Stimulated activated naive B cell treated with anti-CD40 and anti-IgM and Interleukin-4, amounts not matched to agents 10 μg/mL and 1 μg/mL and 100 μg/mL, for 72 hours (primary cell): ENCODE measurements at regions not wholly inside any gene's neighbourhood (a gene's known extent, or its start where the extent isn't known, plus 50 kb on each side); places are given as distances from the start of the nearest gene placed in this dataset.
"Not testable (repeated sequence)": the region's sequence is repeated elsewhere in the genome, so short reads cannot be mapped to it uniquely, and the experiment has no call there.

Experiments
- ATAC-seq, 2 donors: fragments of 150-1000 bp; cut with Tn5 transposase; replicated peaks; 2 replicates each; pipeline ENCODE4 v1.10.0; 2021; ENCODE audit warnings: moderate library complexity in 1 of 2
- DNase-seq: peaks from one replicate; pipeline ENCODE4 v3.0.0; 2021
- H3K27ac Mint-ChIP-seq: one replicate; pipeline ENCODE4 v1.8.0; 2022; ENCODE audit warnings: mild to moderate bottlenecking, mixed read lengths
- H3K27me3 Mint-ChIP-seq, 2 donors: one replicate each; pipeline ENCODE4 v1.8.0; 2022; ENCODE audit warnings: mixed read lengths in 2 of 2
- H3K36me3 Mint-ChIP-seq, 2 donors: one replicate each; pipeline ENCODE4 v1.8.0; 2022; ENCODE audit warnings: mixed read lengths in 2 of 2, mild to moderate bottlenecking in 1 of 2
- H3K4me1 Mint-ChIP-seq, 2 donors: one replicate each; pipeline ENCODE4 v1.8.0; 2022; ENCODE audit warnings: mixed read lengths in 2 of 2, mild to moderate bottlenecking in 1 of 2
- H3K4me3 Mint-ChIP-seq, 2 donors: one replicate each; pipeline ENCODE4 v1.8.0; 2022; ENCODE audit warnings: mild to moderate bottlenecking in 2 of 2, mixed read lengths in 2 of 2, moderate library complexity in 1 of 2
- H3K9me3 Mint-ChIP-seq, 2 donors: one replicate each; pipeline ENCODE4 v1.8.0; 2022; ENCODE audit warnings: mixed read lengths in 2 of 2, mild to moderate bottlenecking in 1 of 2

DNA sequence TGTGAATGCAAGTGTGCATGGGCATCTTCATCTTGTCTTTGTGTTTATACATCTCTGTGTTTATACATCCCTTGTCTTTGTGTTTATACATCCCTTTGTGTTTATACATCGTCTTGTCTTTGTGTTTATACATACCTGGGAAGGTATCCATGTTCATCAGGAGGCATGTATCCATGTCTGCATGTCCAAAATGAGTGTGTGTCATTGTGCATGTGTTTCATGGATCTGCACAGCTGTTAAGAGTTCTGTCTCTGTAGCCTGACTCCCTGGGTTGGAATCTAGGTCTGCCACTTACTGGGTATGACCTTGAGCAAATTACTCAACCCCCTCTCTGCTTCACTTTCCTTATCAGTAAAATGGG, 50.1 kb upstream of the SIRPA start:
- Mint-ChIP-seq H3K4me3 (no peak overlapping the region), H3K27ac (peak overlapping the region; percentile 33), H3K9me3 (peaks cover 11 to 15% of the 10 kb centered on the region in 2 donors), H3K27me3 (peaks cover 0 to 7% of the 10 kb centered on the region in 2 donors), H3K4me1 (peaks cover 68 to 81% of the 10 kb centered on the region in 2 donors), H3K36me3 (peaks cover 15 to 16% of the 10 kb centered on the region in 2 donors)
- DNase-seq (no peak), ATAC-seq (peak; percentile 5 to 8)

- peaks cover 3 to 11% of the 10 kb centered on the region in 2 donors for H3K27me3 Mint-ChIP-seq
- H3K4me3 Mint-ChIP-seq, result peak overlapping the region; percentile 8 to 48
- H3K36me3 Mint-ChIP-seq, result peaks cover 16 to 17% of the 10 kb centered on the region in 2 donors
- peak overlapping the region; percentile 56 for H3K27ac Mint-ChIP-seq
- H3K4me1 Mint-ChIP-seq, result peaks cover 68 to 82% of the 10 kb centered on the region in 2 donors
- peak; percentile 86 for DNase-seq
- ATAC-seq, result peak; percentile 97 to 99
- H3K9me3 Mint-ChIP-seq, result peaks cover 11 to 15% of the 10 kb centered on the region in 2 donors
These were observed 50.7 kb upstream of the SIRPA start for GRCh38 chr20:1844325-1845162.

DNA sequence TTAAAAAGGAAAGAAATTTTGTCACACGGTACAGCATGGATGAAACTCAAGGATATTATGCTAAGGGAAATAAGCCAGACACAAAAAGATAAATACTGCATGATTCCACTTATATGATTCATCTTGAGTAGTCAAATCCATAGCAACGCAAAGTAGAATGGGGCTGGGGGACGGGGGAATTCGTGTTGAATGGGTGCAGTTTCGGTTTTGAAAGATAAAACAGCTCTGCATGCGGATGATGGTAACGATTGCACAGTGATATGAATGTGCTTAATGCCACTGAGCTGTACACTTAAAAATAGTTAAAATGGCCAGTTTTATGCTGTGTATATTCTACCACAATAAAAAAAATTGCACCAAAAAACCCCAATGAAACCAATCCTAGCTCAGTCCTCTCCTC, 52.9 kb upstream of the SIRPA start:
- DNase-seq (no peak), ATAC-seq (no peak)
- peaks cover 9 to 10% of the 10 kb centered on the region in 2 donors for H3K36me3 Mint-ChIP-seq

DNA sequence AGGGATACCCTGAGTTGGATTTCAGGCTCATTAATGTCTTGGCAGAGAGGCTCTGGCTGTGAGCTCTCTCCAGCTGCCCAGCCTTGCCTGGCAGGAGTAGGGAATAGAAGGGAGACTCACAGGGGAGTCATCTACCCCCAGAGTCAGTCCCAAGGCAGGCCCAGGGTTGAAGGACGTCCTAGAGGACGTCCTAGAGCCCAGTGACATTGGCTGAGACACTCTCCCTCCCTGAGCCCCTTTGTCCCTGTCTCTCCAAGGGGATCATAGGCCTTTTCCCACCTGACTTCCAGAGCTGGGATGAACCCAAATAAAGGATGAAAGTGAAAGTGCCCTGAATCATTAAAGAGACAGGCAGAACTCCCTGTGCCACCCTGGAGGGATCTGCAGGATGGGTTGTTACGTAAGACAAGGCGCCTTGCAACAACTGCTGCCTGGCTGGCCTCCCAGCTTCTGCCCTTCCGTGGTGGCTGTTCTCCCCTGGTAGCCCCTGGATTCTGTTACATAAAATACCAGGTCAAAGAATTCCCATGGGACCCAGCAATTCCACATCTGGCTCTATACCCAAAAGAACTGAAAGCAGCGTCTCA, 53.6 kb upstream of the SIRPA start:
- Mint-ChIP-seq H3K4me3 (no peak overlapping the region), H3K36me3 (peaks cover 6% of the 10 kb centered on the region in 2 donors), H3K4me1 (peaks cover 50 to 59% of the 10 kb centered on the region in 2 donors), H3K27ac (no peak overlapping the region), H3K27me3 (peaks cover 14 to 24% of the 10 kb centered on the region in 2 donors), H3K9me3 (peaks cover 2 to 6% of the 10 kb centered on the region in 2 donors)
- ATAC-seq (no peak), DNase-seq (no peak)

More for the DNA sequence above, 52.9 kb upstream of the SIRPA start:
- Mint-ChIP-seq H3K4me3 (no peak overlapping the region), H3K27me3 (peaks cover 10 to 20% of the 10 kb centered on the region in 2 donors), H3K9me3 (peaks cover 5 to 9% of the 10 kb centered on the region in 2 donors), H3K27ac (no peak overlapping the region), H3K4me1 (peaks cover 50 to 60% of the 10 kb centered on the region in 2 donors)

GRCh38 chr20:1840817-1841553, 54.2 kb upstream of the SIRPA start:
- peaks cover 16 to 29% of the 10 kb centered on the region in 2 donors for H3K27me3 Mint-ChIP-seq
- H3K4me3 Mint-ChIP-seq, result no peak overlapping the region
- no peak for DNase-seq
- peaks cover 0 to under 1% of the 10 kb centered on the region in 2 donors for H3K9me3 Mint-ChIP-seq
- peaks cover 48 to 58% of the 10 kb centered on the region in 2 donors for H3K4me1 Mint-ChIP-seq
- ATAC-seq, result no peak
- H3K27ac Mint-ChIP-seq, result peak overlapping the region; percentile 4
- peaks cover under 1 to 3% of the 10 kb centered on the region in 2 donors for H3K36me3 Mint-ChIP-seq

DNA sequence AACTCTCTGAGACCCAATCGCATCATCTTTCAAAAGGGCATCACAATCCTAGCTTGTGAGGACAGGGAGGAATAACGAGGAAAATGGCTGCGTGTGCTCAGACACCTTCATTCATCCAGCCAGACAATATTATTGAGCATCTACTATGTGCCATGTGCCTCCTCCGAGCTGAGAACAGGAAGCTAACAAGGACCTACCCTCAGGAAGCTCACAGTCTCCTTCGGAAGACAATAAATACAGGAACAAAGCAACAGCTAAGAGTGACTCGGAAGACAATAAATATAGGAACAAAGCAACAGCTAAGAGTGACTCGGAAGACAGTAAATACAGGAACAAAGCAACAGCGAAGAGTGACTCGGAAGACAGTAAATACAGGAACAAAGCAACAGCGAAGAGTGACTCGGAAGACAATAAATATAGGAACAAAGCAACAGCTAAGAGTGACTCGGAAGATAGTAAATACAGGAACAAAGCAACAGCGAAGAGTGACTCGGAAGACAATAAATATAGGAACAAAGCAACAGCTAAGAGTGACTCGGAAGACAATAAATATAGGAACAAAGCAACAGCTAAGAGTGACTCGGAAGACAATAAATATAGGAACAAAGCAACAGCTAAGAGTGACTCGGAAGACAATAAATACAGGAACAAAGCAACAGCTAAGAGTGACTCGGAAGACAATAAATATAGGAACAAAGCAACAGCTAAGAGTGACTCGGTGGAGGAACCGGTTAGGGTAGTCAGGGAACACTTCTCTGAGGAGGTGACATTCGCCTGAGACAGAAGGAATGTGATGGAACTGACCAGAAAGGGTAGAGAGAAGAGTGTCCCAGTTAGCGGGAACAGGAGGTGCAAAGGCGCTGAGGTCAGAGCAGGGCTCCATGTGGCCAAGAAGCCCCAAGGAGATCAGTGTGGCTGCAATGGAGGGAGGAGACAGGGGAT, 55.6 kb upstream of the SIRPA start:
- H3K4me3 Mint-ChIP-seq, H3K36me3 Mint-ChIP-seq, ATAC-seq, H3K27ac Mint-ChIP-seq, H3K9me3 Mint-ChIP-seq, DNase-seq: not testable (repeated sequence)
- Mint-ChIP-seq H3K27me3 (peaks cover 16 to 29% of the 10 kb centered on the region in 2 donors), H3K4me1 (peaks cover 34 to 45% of the 10 kb centered on the region in 2 donors)

DNA sequence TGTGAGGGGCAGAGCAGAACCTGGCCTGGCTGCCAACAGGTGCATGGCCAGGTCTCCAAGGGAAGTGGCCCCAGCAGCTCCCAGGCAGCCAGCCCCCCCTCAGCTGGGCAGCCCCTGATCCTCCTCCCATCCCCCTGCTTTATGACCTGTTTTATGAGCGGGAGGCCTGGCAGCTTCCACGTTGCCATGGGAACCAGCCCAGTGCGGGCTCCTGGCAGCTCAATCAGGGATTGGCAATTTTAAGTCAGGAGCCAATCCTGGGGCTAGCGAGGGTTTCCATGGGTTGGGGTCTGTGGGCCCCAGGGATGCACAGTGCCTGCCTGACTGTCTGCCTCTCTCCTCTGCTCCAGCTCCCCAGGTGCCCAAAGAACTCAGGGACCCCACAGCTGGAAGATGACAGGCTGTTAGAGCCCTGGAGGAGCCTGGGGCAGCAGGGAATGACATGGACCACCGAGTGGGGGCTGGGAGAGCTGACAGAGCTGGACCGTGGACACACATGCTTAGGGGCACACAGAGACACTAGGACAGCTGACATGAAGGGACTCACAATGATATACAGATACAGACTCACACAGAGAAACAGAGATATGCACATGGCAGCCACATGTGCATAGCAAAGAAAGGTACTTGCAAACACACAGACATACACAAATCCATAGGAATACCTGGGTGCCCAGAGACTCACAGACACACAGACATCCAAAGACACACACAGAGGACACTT, 56.5 kb upstream of the SIRPA start:
- Mint-ChIP-seq H3K27ac (no peak overlapping the region), H3K36me3 (peaks cover 0 to 2% of the 10 kb centered on the region in 2 donors), H3K9me3 (no peaks in the 10 kb centered on the region), H3K4me3 (no peak overlapping the region), H3K4me1 (peaks cover 28 to 41% of the 10 kb centered on the region in 2 donors), H3K27me3 (peaks cover 16 to 29% of the 10 kb centered on the region in 2 donors)
- no peak for ATAC-seq
- DNase-seq, result no peak

GRCh38 chr20:1835186-1836035, 59.8 kb upstream of the SIRPA start:
- Mint-ChIP-seq H3K36me3 (peaks cover 0 to 2% of the 10 kb centered on the region in 2 donors), H3K9me3 (no peaks in the 10 kb centered on the region), H3K27ac (no peak overlapping the region)

GRCh38 chr20:1833728-1834726, 61.2 kb upstream of the SIRPA start:
- no peak overlapping the region for H3K27ac Mint-ChIP-seq
- peaks cover 0 to 2% of the 10 kb centered on the region in 2 donors for H3K36me3 Mint-ChIP-seq
- ATAC-seq, result no peak
- peaks cover 16 to 19% of the 10 kb centered on the region in 2 donors for H3K27me3 Mint-ChIP-seq
- peaks cover 34 to 52% of the 10 kb centered on the region in 2 donors for H3K4me1 Mint-ChIP-seq
- no peak for DNase-seq
- no peaks in the 10 kb centered on the region for H3K9me3 Mint-ChIP-seq
- H3K4me3 Mint-ChIP-seq, result no peak overlapping the region

More at GRCh38 chr20:1835186-1836035, 59.8 kb upstream of the SIRPA start:
- Mint-ChIP-seq H3K4me1 (peaks cover 29 to 45% of the 10 kb centered on the region in 2 donors), H3K4me3 (no peak overlapping the region), H3K27me3 (peaks cover 23 to 30% of the 10 kb centered on the region in 2 donors)
- no peak for ATAC-seq
- no peak for DNase-seq

GRCh38 chr20:1833216-1833615, 62.0 kb upstream of the SIRPA start:
- H3K27me3 Mint-ChIP-seq, result peaks cover 12 to 14% of the 10 kb centered on the region in 2 donors
- ATAC-seq, result no peak
- no peak overlapping the region for H3K27ac Mint-ChIP-seq

DNA sequence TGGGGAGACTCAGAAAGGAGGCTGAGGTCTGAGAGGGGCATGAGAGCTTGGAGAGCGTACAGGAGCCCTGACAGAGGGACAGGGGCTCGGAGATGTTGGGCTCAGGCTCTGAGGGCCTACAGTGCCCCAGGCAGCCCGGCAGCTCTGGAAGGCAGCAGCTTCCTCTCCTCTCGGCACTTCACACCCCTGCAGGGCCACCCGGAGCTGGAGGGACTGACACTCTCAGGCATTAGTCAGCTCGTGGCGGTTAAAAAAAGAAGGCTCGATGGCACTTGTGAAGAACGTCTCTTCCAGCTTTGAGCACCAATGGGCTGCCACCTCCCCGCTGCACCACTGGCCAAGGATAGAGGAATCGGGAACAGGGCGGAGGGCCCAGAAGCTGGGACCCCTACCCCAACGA, 62.6 kb upstream of the SIRPA start:
- peaks cover 0 to 4% of the 10 kb centered on the region in 2 donors for H3K36me3 Mint-ChIP-seq
- H3K4me1 Mint-ChIP-seq, result peaks cover 44 to 66% of the 10 kb centered on the region in 2 donors

More at GRCh38 chr20:1833216-1833615, 62.0 kb upstream of the SIRPA start:
- Mint-ChIP-seq H3K36me3 (peaks cover 0 to 3% of the 10 kb centered on the region in 2 donors), H3K9me3 (peaks cover 1 to 2% of the 10 kb centered on the region in 2 donors), H3K4me1 (peaks cover 42 to 60% of the 10 kb centered on the region in 2 donors), H3K4me3 (no peak overlapping the region)
- no peak for DNase-seq

More for the DNA sequence above, 62.6 kb upstream of the SIRPA start:
- Mint-ChIP-seq H3K4me3 (no peak overlapping the region), H3K27ac (no peak overlapping the region), H3K9me3 (peaks cover 3 to 4% of the 10 kb centered on the region in 2 donors), H3K27me3 (peaks cover 12 to 14% of the 10 kb centered on the region in 2 donors)
- no peak for DNase-seq
- no peak for ATAC-seq
